H9 (cell line): ENCODE measurements at regions not wholly inside any gene's neighbourhood (a gene's known extent, or its start where the extent isn't known, plus 50 kb on each side); places are given as distances from the start of the nearest gene placed in this dataset.

Source experiments
- DNase-seq: peaks from one replicate; pipeline ENCODE4 v3.0.0-alpha.2; 2017
- H2AFZ ChIP-seq: one replicate; pipeline ENCODE4 v1.6.1; 2013; ENCODE audit warnings: mild to moderate bottlenecking, low read length, control low read depth, moderate library complexity
- H2AK5ac ChIP-seq: 2 replicates; pipeline ENCODE4 v1.6.1; 2013; ENCODE audit warnings: low read length, control low read depth, mixed read lengths; ENCODE audit not compliant: insufficient read length
- H2BK120ac ChIP-seq: one replicate; pipeline ENCODE4 v1.6.1; 2013; ENCODE audit warnings: low read depth, mild to moderate bottlenecking, low read length, control low read depth, inconsistent platforms; ENCODE audit not compliant: poor library complexity, severe bottlenecking
- H2BK12ac ChIP-seq: 2 replicates; pipeline ENCODE4 v1.6.1; 2013; ENCODE audit warnings: low read length, control low read depth, mixed read lengths, low read depth; ENCODE audit not compliant: insufficient read length
- H2BK15ac ChIP-seq: 2 replicates; pipeline ENCODE4 v1.6.1; 2013; ENCODE audit warnings: low read depth, low read length, control low read depth
- H2BK20ac ChIP-seq: one replicate; pipeline ENCODE4 v1.6.1; 2013; ENCODE audit warnings: low read depth, mild to moderate bottlenecking, low read length, control low read depth, inconsistent platforms; ENCODE audit not compliant: poor library complexity, severe bottlenecking
- H2BK5ac ChIP-seq: 2 replicates; pipeline ENCODE4 v1.6.1; 2013; ENCODE audit warnings: low read length, control low read depth, mixed read lengths; ENCODE audit not compliant: insufficient read length
- H3K14ac ChIP-seq: 2 replicates; pipeline ENCODE4 v1.6.1; 2013; ENCODE audit warnings: low read length, control low read depth; ENCODE audit not compliant: insufficient read depth
- H3K18ac ChIP-seq: 2 replicates; pipeline ENCODE4 v1.6.1; 2013; ENCODE audit warnings: low read depth, mild to moderate bottlenecking, mixed read lengths, low read length, control low read depth; ENCODE audit not compliant: insufficient read length
- H3K23ac ChIP-seq: 2 replicates; pipeline ENCODE4 v1.6.1; 2013; ENCODE audit warnings: low read length, control low read depth, mixed read lengths, low read depth; ENCODE audit not compliant: insufficient read length
- H3K23me2 ChIP-seq: 2 replicates; pipeline ENCODE4 v1.6.1; 2013; ENCODE audit warnings: low read depth, mild to moderate bottlenecking, mixed read lengths, low read length, control low read depth; ENCODE audit not compliant: insufficient read length, poor library complexity, severe bottlenecking
- H3K27ac ChIP-seq: 2 replicates; pipeline ENCODE4 v1.5.1; 2013; ENCODE audit warnings: low read length, control low read depth, mixed read lengths, low read depth; ENCODE audit not compliant: insufficient read length
- H3K27me3 ChIP-seq: 2 replicates; pipeline ENCODE4 v1.6.1; 2013; ENCODE audit warnings: low read length, control low read depth, inconsistent platforms; ENCODE audit not compliant: insufficient read depth
- H3K4ac ChIP-seq: 2 replicates; pipeline ENCODE4 v1.6.1; 2013; ENCODE audit warnings: low read depth, mild to moderate bottlenecking, control low read depth, inconsistent platforms, low read length, moderate library complexity
- H3K4me1 ChIP-seq: 2 replicates; pipeline ENCODE4 v1.6.1; 2013; ENCODE audit warnings: low read length, control low read depth, inconsistent platforms; ENCODE audit not compliant: insufficient read depth
- H3K4me2 ChIP-seq: 2 replicates; pipeline ENCODE4 v1.6.1; 2013; ENCODE audit warnings: low read length, control low read depth, mixed read lengths; ENCODE audit not compliant: insufficient read length, insufficient read depth
- H3K56ac ChIP-seq: 2 replicates; pipeline ENCODE4 v1.6.1; 2013; ENCODE audit warnings: low read depth, mild to moderate bottlenecking, mixed read lengths, low read length, control low read depth; ENCODE audit not compliant: insufficient read length
- H3K79me1 ChIP-seq: 2 replicates; pipeline ENCODE4 v1.6.1; 2013; ENCODE audit warnings: low read depth, mild to moderate bottlenecking, moderate library complexity, low read length, control low read depth, inconsistent platforms; ENCODE audit not compliant: insufficient read depth, poor library complexity, severe bottlenecking
- H3K79me2 ChIP-seq: 2 replicates; pipeline ENCODE4 v1.6.1; 2013; ENCODE audit warnings: low read length, control low read depth, inconsistent platforms; ENCODE audit not compliant: insufficient read depth
- H3K9ac ChIP-seq: 2 replicates; pipeline ENCODE4 v1.6.1; 2013; ENCODE audit warnings: low read length, control low read depth, mixed read lengths; ENCODE audit not compliant: insufficient read length; ENCODE audit errors: extremely low read depth
- H3K9me3 ChIP-seq: one replicate; pipeline ENCODE4 v1.6.1; 2013; ENCODE audit warnings: low read depth, low read length, inconsistent platforms; ENCODE audit not compliant: control insufficient read depth
- H3T11ph ChIP-seq: one replicate; pipeline ENCODE4 v1.6.1; 2013; ENCODE audit warnings: mild to moderate bottlenecking, low read length, control low read depth, inconsistent platforms
- H4K20me1 ChIP-seq: one replicate; pipeline ENCODE4 v1.6.1; 2013; ENCODE audit not compliant: control insufficient read depth, insufficient read length, insufficient read depth
- H4K5ac ChIP-seq: 2 replicates; pipeline ENCODE4 v1.6.1; 2013; ENCODE audit warnings: low read depth, mild to moderate bottlenecking, mixed read lengths, low read length, control low read depth; ENCODE audit not compliant: insufficient read length
- H4K8ac ChIP-seq: replicated peaks from 2 replicates; pipeline ENCODE4 v1.6.1; 2013; ENCODE audit warnings: low read length, control low read depth, mixed read lengths, low read depth; ENCODE audit not compliant: insufficient read length
- H4K91ac ChIP-seq: 2 replicates; pipeline ENCODE4 v1.6.1; 2013; ENCODE audit warnings: low read depth, mild to moderate bottlenecking, moderate library complexity, mixed read lengths, low read length, control low read depth; ENCODE audit not compliant: insufficient read length
- H3K27ac Mint-ChIP-seq, 3 experiments: 2 replicates in 2 of 3; 3 replicates in 1 of 3; pipeline ENCODE4 v1.8.0; 2020 to 2021; ENCODE audit warnings: mixed read lengths in 3 of 3, mild to moderate bottlenecking in 1 of 3, moderate library complexity in 1 of 3
- H3K27me3 Mint-ChIP-seq: 2 replicates; pipeline ENCODE4 v1.8.0; 2021; ENCODE audit warnings: low read depth, mild to moderate bottlenecking, moderate library complexity, mixed read lengths
- H3K36me3 Mint-ChIP-seq, 3 experiments: 2 replicates in 2 of 3; 3 replicates in 1 of 3; pipeline ENCODE4 v1.8.0; 2020 to 2021; ENCODE audit warnings: low read depth in 3 of 3, mixed read lengths in 3 of 3; ENCODE audit not compliant: insufficient read depth in 1 of 3
- H3K4me1 Mint-ChIP-seq, 2 experiments: 2 replicates each; pipeline ENCODE4 v1.8.0; 2020; ENCODE audit warnings: mixed read lengths in 2 of 2
- H3K4me3 Mint-ChIP-seq, 2 experiments: 2 replicates in 1 of 2; 3 replicates in 1 of 2; pipeline ENCODE4 v1.8.0; 2020 to 2021; ENCODE audit warnings: mild to moderate bottlenecking in 2 of 2, mixed read lengths in 2 of 2, moderate library complexity in 1 of 2
- H3K9me3 Mint-ChIP-seq, 2 experiments: 2 replicates in 1 of 2; 3 replicates in 1 of 2; pipeline ENCODE4 v1.8.0; 2020; ENCODE audit warnings: mild to moderate bottlenecking in 2 of 2, mixed read lengths in 2 of 2, moderate library complexity in 1 of 2
- WGBS: extraction: QIAGEN DNeasy Blood & Tissue Kit; methylation state at CpG from one replicate; pipeline ENCODE4 v1.1.7; 2013; ENCODE audit warnings: missing lambda C conversion rate, low lambda C conversion rate, mixed read lengths; ENCODE audit not compliant: insufficient read length; ENCODE audit errors: extremely low coverage; 5-methylcytosine and 5-hydroxymethylcytosine counted together
- TF ChIP-seq, protein P1 (sequence below): fragments of 200-600 bp; sonication (generic); conservative IDR thresholded peaks from 3 replicates; pipeline ENCODE4 v1.8.0; 2021; ENCODE audit warnings: antibody characterized with exemption, mild to moderate bottlenecking

DNA sequence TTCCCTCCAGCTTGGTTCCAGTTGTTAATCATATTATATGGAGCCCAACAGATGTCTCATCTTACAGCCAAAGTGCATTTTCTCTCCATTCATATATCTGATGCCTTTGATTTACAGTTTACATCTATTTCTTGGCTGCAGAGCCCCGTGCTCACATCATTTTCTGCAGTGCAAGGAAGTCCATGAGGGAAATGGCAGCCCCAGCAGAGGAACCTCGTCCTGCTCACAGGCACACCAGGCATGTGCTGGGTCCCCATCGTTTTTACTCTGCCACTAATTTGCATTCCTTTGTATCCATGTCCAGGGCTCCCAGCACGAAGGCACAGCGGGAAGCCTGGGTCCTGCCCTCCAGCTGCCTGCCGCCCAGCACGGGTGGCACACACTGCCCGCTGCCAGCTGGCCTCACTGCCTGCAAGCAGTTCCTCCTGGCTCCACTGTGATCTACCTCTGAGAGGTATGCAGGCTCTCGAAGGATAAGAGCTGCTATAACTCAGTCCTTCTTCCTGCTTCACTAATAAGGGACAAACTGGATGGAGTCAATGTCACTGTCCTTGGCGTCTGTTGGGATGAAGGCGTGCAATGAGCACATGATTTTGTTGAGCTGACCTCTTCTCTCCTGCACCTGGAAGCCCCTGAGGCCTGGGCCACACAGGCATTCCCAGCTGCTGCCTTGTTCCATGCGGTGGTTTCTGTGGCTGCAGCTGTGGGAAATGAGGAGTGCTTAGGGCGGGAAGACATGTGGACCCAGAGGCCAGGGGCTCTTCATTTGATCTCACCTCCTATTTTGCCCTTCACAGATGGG, 583.6 kb upstream of the MGMT start:
- H3K4me1 Mint-ChIP-seq: no peaks in the 10 kb centered on the region
- H4K91ac ChIP-seq: no peak overlapping the region
- H3K79me1 ChIP-seq: no peaks in the 10 kb centered on the region
- no peak overlapping the region for H3K9ac ChIP-seq
- H2AK5ac ChIP-seq: no peak overlapping the region
- no peak overlapping the region for H2BK12ac ChIP-seq
- no peaks in the 10 kb centered on the region for H3K36me3 Mint-ChIP-seq
- H3K18ac ChIP-seq: no peak overlapping the region
- H2AFZ ChIP-seq: no peak overlapping the region
- H3K27ac ChIP-seq: no peak overlapping the region
- H4K20me1 ChIP-seq: no peaks in the 10 kb centered on the region
- H2BK20ac ChIP-seq: no peak overlapping the region
- H2BK15ac ChIP-seq: no peak overlapping the region
- no peak overlapping the region for H3K27ac Mint-ChIP-seq
- H3K56ac ChIP-seq: no peak overlapping the region
- H2BK120ac ChIP-seq: no peak overlapping the region
- no peak overlapping the region for H3K4me3 Mint-ChIP-seq
- H3K27me3 ChIP-seq: no peaks in the 10 kb centered on the region
- peaks cover 5% of the 10 kb centered on the region; the same call in 1 of the 2 replicates for H3K27me3 Mint-ChIP-seq
- no peaks in the 10 kb centered on the region for H3K9me3 ChIP-seq
- no peak overlapping the region for H2BK5ac ChIP-seq
- H3K79me2 ChIP-seq: no peaks in the 10 kb centered on the region
- TF ChIP-seq, protein P1, sequence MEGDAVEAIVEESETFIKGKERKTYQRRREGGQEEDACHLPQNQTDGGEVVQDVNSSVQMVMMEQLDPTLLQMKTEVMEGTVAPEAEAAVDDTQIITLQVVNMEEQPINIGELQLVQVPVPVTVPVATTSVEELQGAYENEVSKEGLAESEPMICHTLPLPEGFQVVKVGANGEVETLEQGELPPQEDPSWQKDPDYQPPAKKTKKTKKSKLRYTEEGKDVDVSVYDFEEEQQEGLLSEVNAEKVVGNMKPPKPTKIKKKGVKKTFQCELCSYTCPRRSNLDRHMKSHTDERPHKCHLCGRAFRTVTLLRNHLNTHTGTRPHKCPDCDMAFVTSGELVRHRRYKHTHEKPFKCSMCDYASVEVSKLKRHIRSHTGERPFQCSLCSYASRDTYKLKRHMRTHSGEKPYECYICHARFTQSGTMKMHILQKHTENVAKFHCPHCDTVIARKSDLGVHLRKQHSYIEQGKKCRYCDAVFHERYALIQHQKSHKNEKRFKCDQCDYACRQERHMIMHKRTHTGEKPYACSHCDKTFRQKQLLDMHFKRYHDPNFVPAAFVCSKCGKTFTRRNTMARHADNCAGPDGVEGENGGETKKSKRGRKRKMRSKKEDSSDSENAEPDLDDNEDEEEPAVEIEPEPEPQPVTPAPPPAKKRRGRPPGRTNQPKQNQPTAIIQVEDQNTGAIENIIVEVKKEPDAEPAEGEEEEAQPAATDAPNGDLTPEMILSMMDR: no peak
- no peak overlapping the region for H3K23ac ChIP-seq
- no peak overlapping the region for H3K14ac ChIP-seq
- H3K9me3 Mint-ChIP-seq: 0 out of 5 replicates have a peak, but pooled peaks cover 0 to 2% of the 10 kb centered on the region in 2 experiments
- H3T11ph ChIP-seq: no peak overlapping the region
- no peak overlapping the region for H4K5ac ChIP-seq
- no peak for DNase-seq
- H4K8ac ChIP-seq: no peak overlapping the region
- no peaks in the 10 kb centered on the region for H3K23me2 ChIP-seq
- H3K4me2 ChIP-seq: no peak overlapping the region
- no peak overlapping the region for H3K4ac ChIP-seq
- WGBS: no CpG with 5 or more reads among the region's 13 CpGs
- H3K4me1 ChIP-seq: no peaks in the 10 kb centered on the region
